ENCODE measurements at regions not wholly inside any gene's neighbourhood (a gene's known extent, or its start where the extent isn't known, plus 50 kb on each side); places are given as distances from the start of the nearest gene placed in this dataset.

DNA sequence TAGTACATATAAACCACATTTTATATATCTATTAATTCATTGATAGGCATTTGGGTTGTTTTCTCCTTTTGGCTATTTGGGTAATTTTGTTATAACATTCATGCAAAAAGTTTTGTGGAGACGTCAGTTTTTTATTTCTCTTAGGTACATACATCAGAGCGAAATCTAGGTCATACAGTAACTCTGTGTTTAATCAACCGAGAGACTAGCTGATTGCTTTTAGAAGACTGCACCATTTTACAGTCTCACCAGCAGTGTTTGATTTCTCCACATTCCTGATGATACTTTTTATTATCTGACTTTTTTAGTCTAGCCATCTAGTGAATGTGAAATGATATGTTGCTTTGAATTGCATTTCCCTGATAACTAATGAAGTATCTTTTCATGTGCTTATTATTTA lies 1019.3 kb downstream of the NSUN3 start:
- Histone ChIP-seq H3K4me1 (ENCODE audit: insufficient read depth, insufficient read length) (no peaks in the 10 kb centered on the region), H3K36me3 (ENCODE audit: insufficient read depth, insufficient read length, low read length) (no peaks in the 10 kb centered on the region), H3K27me3 (ENCODE audit: insufficient read depth, insufficient read length) (no peaks in the 10 kb centered on the region), H3K9ac (ENCODE audit: insufficient read length, low read depth) (no peak overlapping the region), H3K4me3 (ENCODE audit: insufficient read length, low read depth) (no peak overlapping the region), H3K9me3 (ENCODE audit: insufficient read depth, low read length) (no peaks in the 10 kb centered on the region)
- no peak for DNase-seq (ENCODE audit: low read depth, low spot score)
- TF ChIP-seq ZNF274 (IDR thresholded peaks at IDR 0.05; ENCODE audit: low read depth, low read length) (no peak), SUZ12 (IDR thresholded peaks at IDR 0.05; ENCODE audit: extremely low read depth, insufficient read depth, insufficient read length) (no peak), YY1 (IDR thresholded peaks at IDR 0.05; ENCODE audit: insufficient read depth, insufficient read length) (no peak)

DNA sequence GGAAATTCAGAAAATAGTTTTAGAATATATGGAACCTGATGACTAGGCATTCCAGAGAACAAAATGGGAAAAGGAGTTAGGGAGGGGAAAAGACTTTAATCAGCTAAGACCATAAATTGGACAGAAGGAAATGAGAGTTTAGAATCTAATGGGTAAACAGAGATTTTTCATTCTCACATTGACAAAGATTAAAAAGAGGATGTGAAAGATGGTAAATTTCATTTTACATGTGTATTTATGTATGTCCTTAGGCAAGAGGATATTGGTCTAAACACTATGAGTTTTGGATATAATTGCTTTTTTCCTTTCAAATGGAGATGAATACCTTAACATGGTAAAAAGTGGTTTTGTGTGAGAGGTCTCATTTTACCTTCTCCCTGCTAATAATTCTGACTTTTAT lies 1021.9 kb downstream of the NSUN3 start:
- Histone ChIP-seq H3K36me3 (ENCODE audit: insufficient read depth, insufficient read length, low read length) (no peaks in the 10 kb centered on the region), H3K4me1 (ENCODE audit: insufficient read depth, insufficient read length) (no peaks in the 10 kb centered on the region), H3K27me3 (ENCODE audit: insufficient read depth, insufficient read length) (no peaks in the 10 kb centered on the region), H3K9me3 (ENCODE audit: insufficient read depth, low read length) (no peaks in the 10 kb centered on the region), H3K4me3 (ENCODE audit: insufficient read length, low read depth) (no peak overlapping the region), H3K9ac (ENCODE audit: insufficient read length, low read depth) (no peak overlapping the region)
- no peak for DNase-seq (ENCODE audit: low read depth, low spot score)
- TF ChIP-seq YY1 (IDR thresholded peaks at IDR 0.05; ENCODE audit: insufficient read depth, insufficient read length) = no peak
- TF ChIP-seq SUZ12 (IDR thresholded peaks at IDR 0.05; ENCODE audit: extremely low read depth, insufficient read depth, insufficient read length) = no peak

DNA sequence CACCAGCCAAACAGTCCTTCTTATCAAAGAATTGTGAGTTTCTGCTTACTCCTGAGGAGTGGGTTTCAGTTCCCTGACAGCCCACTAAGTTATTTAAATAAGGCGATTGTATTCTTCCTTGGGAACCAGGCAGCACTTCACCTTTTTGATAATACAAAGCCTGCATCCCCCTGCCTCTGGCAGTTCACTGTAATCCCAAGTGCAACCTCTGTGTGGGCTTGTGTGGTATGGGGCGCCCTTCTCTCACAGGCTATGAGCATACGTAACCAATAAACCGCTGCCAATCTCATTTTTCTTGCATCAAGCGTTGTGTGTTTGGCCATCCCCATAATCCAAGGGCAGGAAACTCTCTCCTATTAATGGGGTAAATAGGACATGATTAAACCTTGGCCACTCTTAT lies 1025.6 kb downstream of the NSUN3 start:
- DNase-seq (ENCODE audit: low read depth, low spot score) = no peak
- no peak for TF ChIP-seq ZNF274 (IDR thresholded peaks at IDR 0.05; ENCODE audit: low read depth, low read length)
- no peak for TF ChIP-seq YY1 (IDR thresholded peaks at IDR 0.05; ENCODE audit: insufficient read depth, insufficient read length)
- no peak for TF ChIP-seq SUZ12 (IDR thresholded peaks at IDR 0.05; ENCODE audit: extremely low read depth, insufficient read depth, insufficient read length)
- no peak overlapping the region for H3K4me3 ChIP-seq (ENCODE audit: insufficient read length, low read depth)
- H3K4me1 ChIP-seq (ENCODE audit: insufficient read depth, insufficient read length) = no peaks in the 10 kb centered on the region
- no peaks in the 10 kb centered on the region for H3K27me3 ChIP-seq (ENCODE audit: insufficient read depth, insufficient read length)
- no peaks in the 10 kb centered on the region for H3K36me3 ChIP-seq (ENCODE audit: insufficient read depth, insufficient read length, low read length)
- no peaks in the 10 kb centered on the region for H3K9me3 ChIP-seq (ENCODE audit: insufficient read depth, low read length)
- H3K9ac ChIP-seq (ENCODE audit: insufficient read length, low read depth) = no peak overlapping the region

DNA sequence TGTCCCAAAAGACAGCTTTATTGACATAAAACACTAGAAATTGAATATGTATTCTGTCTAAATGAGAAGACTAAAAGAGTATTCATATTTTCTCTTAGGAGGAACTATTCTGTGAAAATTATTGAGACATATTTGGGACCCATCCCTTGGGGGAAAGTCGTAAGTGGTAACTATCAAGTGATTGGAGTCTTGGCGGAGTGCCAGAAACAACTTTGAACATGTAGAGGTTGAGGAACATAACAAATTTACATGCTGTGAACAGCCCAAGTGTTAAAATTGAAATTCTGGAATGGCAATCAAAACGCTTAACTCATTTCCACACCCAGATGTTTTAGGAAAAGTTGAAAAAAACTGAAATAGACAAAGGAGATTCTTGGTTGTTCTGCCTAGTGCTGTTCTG lies 1034.6 kb downstream of the NSUN3 start:
- Histone ChIP-seq H3K4me1 (ENCODE audit: insufficient read depth, insufficient read length) (no peaks in the 10 kb centered on the region), H3K9ac (ENCODE audit: insufficient read length, low read depth) (no peak overlapping the region), H3K27me3 (ENCODE audit: insufficient read depth, insufficient read length) (no peaks in the 10 kb centered on the region), H3K36me3 (ENCODE audit: insufficient read depth, insufficient read length, low read length) (no peaks in the 10 kb centered on the region), H3K4me3 (ENCODE audit: insufficient read length, low read depth) (no peak overlapping the region), H3K9me3 (ENCODE audit: insufficient read depth, low read length) (no peaks in the 10 kb centered on the region)
- TF ChIP-seq YY1 (IDR thresholded peaks at IDR 0.05; ENCODE audit: insufficient read depth, insufficient read length) (no peak), ZNF274 (IDR thresholded peaks at IDR 0.05; ENCODE audit: low read depth, low read length) (no peak), SUZ12 (IDR thresholded peaks at IDR 0.05; ENCODE audit: extremely low read depth, insufficient read depth, insufficient read length) (no peak)
- no peak for DNase-seq (ENCODE audit: low read depth, low spot score)

DNA sequence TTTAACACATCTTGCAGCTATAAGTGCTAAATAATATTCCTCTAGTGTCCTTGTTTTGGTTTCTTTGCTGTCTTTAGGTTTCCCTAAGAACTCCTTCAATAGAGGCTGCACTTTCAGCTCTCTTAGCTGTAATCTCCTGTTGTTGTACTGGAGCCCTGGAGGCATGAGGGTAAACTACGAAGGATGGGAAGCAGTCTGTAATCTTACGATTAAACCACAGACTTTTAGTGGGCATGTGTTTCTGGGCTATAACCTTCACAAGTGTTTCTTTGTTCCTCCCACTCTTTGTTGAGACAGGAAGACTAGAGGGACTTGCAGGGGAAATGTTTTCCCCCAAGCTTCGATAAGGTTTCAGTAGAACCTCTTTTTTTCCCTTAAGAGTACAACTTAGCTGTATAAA lies 1058.1 kb downstream of the NSUN3 start:
- H3K4me1 ChIP-seq (ENCODE audit: insufficient read depth, insufficient read length) = no peaks in the 10 kb centered on the region
- H3K36me3 ChIP-seq (ENCODE audit: insufficient read depth, insufficient read length, low read length) = no peaks in the 10 kb centered on the region
- no peaks in the 10 kb centered on the region for H3K9me3 ChIP-seq (ENCODE audit: insufficient read depth, low read length)
- no peak overlapping the region for H3K4me3 ChIP-seq (ENCODE audit: insufficient read length, low read depth)
- no peak for DNase-seq (ENCODE audit: low read depth, low spot score)
- H3K27me3 ChIP-seq (ENCODE audit: insufficient read depth, insufficient read length) = no peaks in the 10 kb centered on the region
- TF ChIP-seq SUZ12 (IDR thresholded peaks at IDR 0.05; ENCODE audit: extremely low read depth, insufficient read depth, insufficient read length) (no peak), ZNF274 (IDR thresholded peaks at IDR 0.05; ENCODE audit: low read depth, low read length) (no peak), YY1 (IDR thresholded peaks at IDR 0.05; ENCODE audit: insufficient read depth, insufficient read length) (no peak)
- no peak overlapping the region for H3K9ac ChIP-seq (ENCODE audit: insufficient read length, low read depth)

DNA sequence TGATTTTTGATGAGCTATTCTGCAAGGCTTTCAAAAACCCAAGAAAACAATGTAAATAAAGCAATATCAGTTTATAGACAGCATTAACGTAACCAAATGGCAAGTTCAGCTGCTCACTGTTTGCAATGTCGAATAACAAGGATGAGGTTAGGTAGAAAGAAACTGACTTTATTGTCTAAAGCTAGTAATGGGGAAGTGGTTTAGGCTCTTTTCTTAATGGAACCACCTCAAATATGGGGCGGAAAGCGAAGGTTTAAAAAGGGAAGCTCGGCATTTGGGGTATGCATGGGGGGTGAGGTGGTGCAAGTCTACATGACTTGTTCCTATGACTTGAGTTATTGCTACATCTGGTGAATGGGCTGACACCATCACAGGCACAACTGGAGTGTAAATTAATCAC lies 1060.2 kb downstream of the NSUN3 start:
- no peaks in the 10 kb centered on the region for H3K36me3 ChIP-seq (ENCODE audit: insufficient read depth, insufficient read length, low read length)
- TF ChIP-seq ZNF274 (IDR thresholded peaks at IDR 0.05; ENCODE audit: low read depth, low read length) = no peak
- no peak for TF ChIP-seq SUZ12 (IDR thresholded peaks at IDR 0.05; ENCODE audit: extremely low read depth, insufficient read depth, insufficient read length)
- no peak for TF ChIP-seq YY1 (IDR thresholded peaks at IDR 0.05; ENCODE audit: insufficient read depth, insufficient read length)

DNA sequence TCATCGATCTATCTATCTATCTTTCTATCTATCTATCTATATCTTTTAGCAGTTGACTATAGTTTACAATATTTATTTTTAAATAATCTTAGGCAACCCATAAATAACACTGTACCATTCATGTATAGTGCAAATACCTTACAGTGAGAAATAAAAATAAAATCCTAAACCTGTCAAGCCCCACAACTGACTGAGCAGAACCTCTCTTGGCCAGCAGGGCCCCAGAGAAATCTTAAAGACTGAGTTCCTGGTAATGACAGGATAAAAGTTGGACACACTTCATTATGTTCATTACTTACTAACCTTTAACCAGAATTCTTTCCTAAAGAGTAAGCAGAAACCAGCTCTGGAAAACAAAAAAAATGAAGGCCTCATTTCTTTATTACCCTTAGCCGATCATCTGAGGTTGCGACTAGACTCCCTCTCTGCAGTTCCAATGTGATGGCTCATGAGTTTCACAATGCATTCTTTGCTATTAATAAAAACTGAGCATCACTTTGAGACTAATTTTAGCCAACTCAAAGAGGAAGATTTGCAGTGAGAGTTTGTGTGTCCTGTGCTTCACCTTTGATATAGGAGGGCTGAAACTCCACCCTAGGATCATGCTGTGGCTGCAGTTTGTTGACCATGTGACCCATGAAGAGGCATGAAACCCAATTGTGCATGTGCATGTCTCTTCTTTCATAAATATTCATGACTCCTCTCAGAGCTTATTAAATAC lies 1072.0 kb downstream of the NSUN3 start:
- no peak overlapping the region for H3K4me3 ChIP-seq (ENCODE audit: insufficient read length, low read depth)

More for the DNA sequence above, 1060.2 kb downstream of the NSUN3 start:
- Histone ChIP-seq H3K27me3 (ENCODE audit: insufficient read depth, insufficient read length) (no peaks in the 10 kb centered on the region), H3K9me3 (ENCODE audit: insufficient read depth, low read length) (no peaks in the 10 kb centered on the region), H3K4me1 (ENCODE audit: insufficient read depth, insufficient read length) (no peaks in the 10 kb centered on the region), H3K4me3 (ENCODE audit: insufficient read length, low read depth) (no peak overlapping the region), H3K9ac (ENCODE audit: insufficient read length, low read depth) (no peak overlapping the region)
- DNase-seq (ENCODE audit: low read depth, low spot score) = no peak

More for the DNA sequence above, 1072.0 kb downstream of the NSUN3 start:
- H3K27me3 ChIP-seq (ENCODE audit: insufficient read depth, insufficient read length) = no peaks in the 10 kb centered on the region
- no peaks in the 10 kb centered on the region for H3K4me1 ChIP-seq (ENCODE audit: insufficient read depth, insufficient read length)
- no peaks in the 10 kb centered on the region for H3K36me3 ChIP-seq (ENCODE audit: insufficient read depth, insufficient read length, low read length)
- H3K9me3 ChIP-seq (ENCODE audit: insufficient read depth, low read length) = no peaks in the 10 kb centered on the region
- no peak for DNase-seq (ENCODE audit: low read depth, low spot score)
- no peak overlapping the region for H3K9ac ChIP-seq (ENCODE audit: insufficient read length, low read depth)
- TF ChIP-seq YY1 (IDR thresholded peaks at IDR 0.05; ENCODE audit: insufficient read depth, insufficient read length) (no peak), SUZ12 (IDR thresholded peaks at IDR 0.05; ENCODE audit: extremely low read depth, insufficient read depth, insufficient read length) (no peak), ZNF274 (IDR thresholded peaks at IDR 0.05; ENCODE audit: low read depth, low read length) (no peak)
